Left kidney (tissue), 1 donor: ENCODE measurements at regions not wholly inside any gene's neighbourhood (a gene's known extent, or its start where the extent isn't known, plus 50 kb on each side); places are given as distances from the start of the nearest gene placed in this dataset.
"Not testable (repeated sequence)": the region's sequence is repeated elsewhere in the genome, so short reads cannot be mapped to it uniquely, and the experiment has no call there.

ENCODE experiments used
- DNase-seq: peaks from one replicate; pipeline ENCODE4 v3.0.0-alpha.2; 2013

- no peak for DNase-seq
These were observed 1012.7 kb downstream of the ADGRL2 start for GRCh38 chr1:82813386-82813785.

DNA sequence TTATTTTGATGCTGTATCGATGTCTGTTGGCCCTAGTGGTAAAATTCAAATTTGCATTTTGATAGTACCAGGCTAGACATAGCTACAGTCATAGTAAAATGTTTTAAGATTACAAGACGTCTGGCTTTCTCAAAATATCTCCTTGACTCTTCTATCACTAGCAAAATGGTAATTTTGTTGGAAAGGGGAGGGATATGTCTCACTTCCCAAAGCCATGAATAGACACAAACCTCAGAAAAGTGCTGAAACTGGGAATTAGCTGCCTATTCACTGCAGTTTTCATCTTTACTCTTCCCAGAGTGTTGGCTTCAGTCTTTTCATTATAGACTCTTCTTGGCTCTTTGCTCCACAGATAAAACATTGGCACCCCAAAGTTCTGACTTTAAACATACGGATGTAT lies 1009.9 kb downstream of the ADGRL2 start:
- no peak for DNase-seq

DNA sequence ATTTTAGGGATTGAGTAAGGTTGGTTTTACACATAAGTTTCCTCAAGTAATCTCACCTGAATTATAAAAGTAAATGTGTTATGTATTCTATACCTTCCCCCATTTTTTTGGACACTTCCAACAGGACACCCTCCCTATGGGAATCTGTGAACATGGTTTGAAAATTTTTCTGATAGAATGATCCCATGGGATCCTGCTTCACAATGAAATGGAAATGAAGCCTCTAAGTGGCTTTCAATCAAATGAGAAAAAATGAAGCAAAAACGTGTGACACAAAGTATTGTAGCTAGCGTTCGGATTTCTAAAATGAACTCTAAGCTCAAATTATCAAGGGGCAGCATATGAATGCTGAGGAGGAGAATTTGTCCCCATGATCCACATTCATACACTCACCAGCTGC lies 1006.8 kb downstream of the ADGRL2 start:
- no peak for DNase-seq

DNA sequence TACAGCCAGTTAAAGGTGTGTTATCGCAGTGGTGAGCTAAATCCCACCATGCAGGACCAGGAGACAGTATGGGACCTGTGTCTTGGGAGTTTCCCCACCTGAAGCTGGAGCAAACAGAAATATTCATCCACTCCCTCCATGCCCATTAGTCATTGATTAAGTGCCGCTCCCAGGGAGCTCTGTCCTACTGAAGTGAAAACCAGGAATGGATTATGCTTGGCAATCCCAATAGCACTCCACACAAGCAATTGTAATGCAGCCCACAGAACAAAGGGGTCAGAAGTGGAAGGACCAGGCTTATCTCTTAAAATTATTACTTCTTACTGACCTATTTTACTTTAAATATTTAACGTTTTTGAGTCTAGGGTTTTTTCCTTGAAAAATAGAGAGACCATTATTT lies 1005.4 kb downstream of the ADGRL2 start:
- no peak for DNase-seq

GRCh38 chr1:82801176-82801575 lies 1000.4 kb downstream of the ADGRL2 start:
- DNase-seq, result no peak

DNA sequence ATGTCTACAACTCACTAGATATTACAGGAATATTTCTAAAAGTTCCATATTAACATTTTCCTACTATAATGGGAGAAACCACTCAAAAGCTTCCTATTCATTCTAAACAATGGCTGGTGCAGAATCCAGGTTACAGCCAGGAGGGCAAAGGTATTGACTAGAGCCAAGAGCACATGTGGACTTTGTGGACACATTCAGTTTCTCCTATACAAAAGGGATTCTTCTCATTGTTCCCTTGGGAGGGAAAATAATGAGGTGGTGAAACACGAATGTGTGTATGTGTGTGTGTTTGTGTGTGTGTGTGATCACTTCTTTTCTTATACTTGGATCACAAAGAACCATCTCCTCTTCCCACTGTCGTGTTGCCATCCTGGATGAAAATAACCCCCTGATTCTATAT lies 1000.0 kb downstream of the ADGRL2 start:
- no peak for DNase-seq

DNA sequence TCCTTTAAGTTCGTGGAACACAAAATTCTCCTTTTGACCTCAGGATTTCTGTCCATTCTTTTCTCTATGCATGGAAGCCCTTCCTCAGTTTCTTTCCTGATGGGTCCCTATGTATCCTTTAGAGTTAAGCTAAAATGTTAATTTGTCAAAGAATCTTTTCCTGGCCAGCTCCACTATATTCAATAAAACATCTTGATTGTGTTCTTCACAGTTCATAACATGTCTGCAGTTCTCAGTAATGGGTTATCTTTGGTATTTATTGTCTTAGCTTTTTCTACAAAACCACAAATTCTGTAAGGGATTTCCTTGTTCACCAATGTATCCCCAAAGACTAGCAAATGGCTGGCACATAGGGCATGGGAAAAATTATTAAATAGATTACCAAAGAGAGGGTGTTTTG lies 998.5 kb downstream of the ADGRL2 start:
- DNase-seq, result no peak

- DNase-seq, result no peak
These were observed 994.9 kb downstream of the ADGRL2 start for GRCh38 chr1:82795508-82796149.

DNA sequence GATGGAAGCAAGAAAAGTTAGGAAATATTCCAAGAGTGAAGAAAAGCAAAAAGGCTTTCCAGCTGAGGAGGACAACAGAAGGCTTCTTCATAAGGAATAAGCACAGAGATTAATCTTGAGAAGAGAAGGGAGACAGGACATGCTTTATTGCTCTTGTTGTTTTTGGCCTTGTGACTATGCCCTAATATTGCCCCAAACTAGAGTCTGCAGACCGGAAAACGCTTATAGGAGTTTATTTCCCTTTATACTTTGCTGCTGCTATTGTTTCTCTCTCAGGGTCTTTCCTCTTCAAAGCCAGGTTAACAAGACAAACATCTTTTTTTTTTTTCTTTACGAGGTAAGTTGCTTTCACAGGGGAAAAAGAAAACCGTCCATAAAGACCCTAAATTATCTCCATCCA lies 991.4 kb downstream of the ADGRL2 start:
- no peak for DNase-seq

- DNase-seq, result no peak
These were observed 989.8 kb downstream of the ADGRL2 start for GRCh38 chr1:82790556-82790955.

GRCh38 chr1:82788660-82789059 lies 987.9 kb downstream of the ADGRL2 start:
- DNase-seq, result no peak

DNA sequence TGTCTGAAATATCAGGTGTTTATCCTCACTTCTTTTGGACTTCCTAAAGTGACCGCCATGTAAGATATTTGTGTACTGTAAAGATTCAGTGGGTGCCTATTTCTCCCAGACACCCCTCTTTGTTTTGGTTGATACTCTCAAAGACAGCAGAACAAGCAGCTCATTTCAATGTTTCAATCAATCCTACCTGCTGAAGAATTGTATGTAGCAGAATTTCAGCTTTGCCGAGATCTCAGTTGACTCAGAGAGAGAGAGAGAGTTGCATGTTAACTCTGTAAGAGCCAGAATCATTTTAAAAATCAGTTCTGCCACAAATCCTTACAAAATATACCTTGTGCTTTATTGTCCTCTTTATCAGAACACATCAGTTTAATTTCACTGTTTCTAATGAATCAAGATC lies 987.3 kb downstream of the ADGRL2 start:
- DNase-seq, result no peak

GRCh38 chr1:82786883-82787282 lies 986.1 kb downstream of the ADGRL2 start:
- no peak for DNase-seq

- no peak for DNase-seq
These were observed 984.6 kb downstream of the ADGRL2 start for GRCh38 chr1:82785268-82785790.

- DNase-seq, result no peak
These were observed 982.3 kb downstream of the ADGRL2 start for GRCh38 chr1:82783044-82783443.

DNA sequence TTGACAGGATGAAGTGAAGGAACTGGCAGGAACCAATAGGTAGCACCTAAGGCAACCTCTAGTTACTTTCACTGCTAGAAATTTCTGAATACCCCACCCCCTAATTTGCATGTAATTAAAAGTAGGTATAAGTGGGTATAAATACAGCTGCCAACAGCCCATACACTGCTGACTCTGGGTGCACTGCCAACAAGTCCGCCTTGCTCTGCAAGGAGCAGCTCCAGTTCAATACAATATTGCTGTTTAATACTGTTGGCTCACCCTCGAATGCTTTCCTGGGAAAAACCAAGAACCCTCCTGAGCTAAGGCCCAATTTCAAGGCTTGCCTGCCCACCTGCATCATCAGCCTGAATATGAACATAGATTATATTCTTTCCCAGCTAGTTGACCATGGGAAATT lies 981.9 kb downstream of the ADGRL2 start:
- DNase-seq, result no peak

DNA sequence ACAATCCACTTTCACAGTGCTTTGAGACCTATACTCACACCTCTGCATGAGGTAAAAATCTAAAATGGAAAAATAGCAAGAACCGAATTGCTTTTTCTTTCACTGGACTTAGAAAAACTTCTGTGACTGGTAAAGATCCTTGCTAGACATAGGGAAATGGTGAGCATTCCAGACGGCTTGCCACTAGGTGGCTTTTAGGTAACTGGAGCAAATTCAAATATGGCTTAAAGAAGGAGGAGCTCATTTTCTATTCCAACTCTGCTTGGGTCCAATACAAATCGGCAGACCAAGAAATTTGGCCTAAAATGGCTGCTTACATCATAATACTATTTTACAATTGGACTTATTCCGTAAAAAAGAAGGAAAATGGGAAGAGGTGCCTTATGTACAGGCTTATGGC lies 977.9 kb downstream of the ADGRL2 start:
- DNase-seq, result no peak

- no peak for DNase-seq
These were observed 976.5 kb downstream of the ADGRL2 start for GRCh38 chr1:82777240-82777639.

DNA sequence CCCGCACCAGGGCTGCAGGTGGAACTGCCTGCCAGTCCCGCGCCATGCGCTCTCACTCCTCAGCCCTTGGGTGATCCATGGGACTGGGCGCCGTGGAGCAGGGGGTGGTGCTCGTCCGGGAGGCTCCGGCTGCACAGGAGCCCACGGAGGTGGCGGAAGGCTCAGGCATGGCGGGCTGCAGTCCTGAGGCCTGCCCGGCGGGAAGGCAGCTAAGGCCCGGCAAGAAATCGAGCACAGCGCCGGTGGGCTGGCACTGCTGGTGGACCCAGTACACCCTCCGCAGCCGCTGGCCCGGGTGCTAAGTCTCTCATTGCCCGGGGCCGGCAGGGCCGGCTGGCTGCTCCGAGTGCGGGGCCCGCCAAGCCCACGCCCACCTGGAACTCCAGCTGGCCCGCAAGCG lies 976.0 kb downstream of the ADGRL2 start:
- not testable (repeated sequence) for DNase-seq

GRCh38 chr1:82775406-82776000 lies 974.8 kb downstream of the ADGRL2 start:
- DNase-seq, result no peak

- no peak for DNase-seq
These were observed 962.2 kb downstream of the ADGRL2 start for GRCh38 chr1:82762829-82763532.

DNA sequence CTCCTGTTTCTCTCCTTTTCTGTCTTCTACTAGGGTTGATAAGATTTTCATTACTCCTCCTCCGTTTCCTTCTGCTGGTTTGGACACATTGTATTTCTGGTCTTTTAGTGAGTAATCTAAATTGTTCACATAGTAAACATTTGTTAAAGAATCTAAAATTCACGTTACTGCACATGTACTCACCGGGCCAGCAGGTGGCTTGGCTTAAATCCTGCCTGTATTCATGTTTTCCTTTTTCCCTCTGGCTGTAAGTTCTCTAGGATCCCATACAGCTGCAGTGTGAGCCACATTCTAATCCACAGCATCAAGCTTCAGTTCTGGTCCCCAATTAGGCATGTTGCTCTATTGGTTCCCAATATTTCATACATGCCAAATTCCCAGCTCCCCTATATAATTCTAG lies 958.3 kb downstream of the ADGRL2 start:
- DNase-seq, result no peak

DNA sequence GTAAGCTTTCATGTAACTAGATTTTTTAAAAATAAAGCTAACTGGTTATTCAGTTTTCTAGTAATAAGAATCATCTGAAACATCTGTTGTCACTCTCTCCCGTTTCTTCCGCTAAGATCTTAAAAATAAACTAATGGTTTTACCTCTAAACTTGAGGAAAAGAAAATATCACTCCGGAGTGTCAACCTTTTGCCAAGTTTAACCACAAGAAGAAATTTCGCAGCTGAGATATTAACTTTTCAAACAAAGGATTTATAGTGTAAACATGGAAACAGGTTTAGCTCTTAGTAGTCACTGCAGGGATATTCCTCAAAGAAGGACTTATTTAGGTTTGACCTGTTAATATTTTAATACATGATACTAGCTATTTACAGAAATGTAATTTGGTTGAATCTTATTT lies 954.9 kb downstream of the ADGRL2 start:
- no peak for DNase-seq

- DNase-seq, result no peak
These were observed 954.5 kb downstream of the ADGRL2 start for GRCh38 chr1:82755191-82755590.
